Epithelial cell of prostate (primary cell): ENCODE measurements at regions not wholly inside any gene's neighbourhood (a gene's known extent, or its start where the extent isn't known, plus 50 kb on each side); places are given as distances from the start of the nearest gene placed in this dataset.
"Not testable (repeated sequence)": the region's sequence is repeated elsewhere in the genome, so short reads cannot be mapped to it uniquely, and the experiment has no call there.

ENCODE experiments used
- DNase-seq: peaks from one replicate; pipeline ENCODE4 v3.0.0-alpha.2; 2011; ENCODE audit warnings: low read depth, low spot score
- H3K27ac ChIP-seq: fragments of 450-650 bp; 2 replicates; pipeline ENCODE4 v1.5.1; 2017; ENCODE audit warnings: mild to moderate bottlenecking

DNA sequence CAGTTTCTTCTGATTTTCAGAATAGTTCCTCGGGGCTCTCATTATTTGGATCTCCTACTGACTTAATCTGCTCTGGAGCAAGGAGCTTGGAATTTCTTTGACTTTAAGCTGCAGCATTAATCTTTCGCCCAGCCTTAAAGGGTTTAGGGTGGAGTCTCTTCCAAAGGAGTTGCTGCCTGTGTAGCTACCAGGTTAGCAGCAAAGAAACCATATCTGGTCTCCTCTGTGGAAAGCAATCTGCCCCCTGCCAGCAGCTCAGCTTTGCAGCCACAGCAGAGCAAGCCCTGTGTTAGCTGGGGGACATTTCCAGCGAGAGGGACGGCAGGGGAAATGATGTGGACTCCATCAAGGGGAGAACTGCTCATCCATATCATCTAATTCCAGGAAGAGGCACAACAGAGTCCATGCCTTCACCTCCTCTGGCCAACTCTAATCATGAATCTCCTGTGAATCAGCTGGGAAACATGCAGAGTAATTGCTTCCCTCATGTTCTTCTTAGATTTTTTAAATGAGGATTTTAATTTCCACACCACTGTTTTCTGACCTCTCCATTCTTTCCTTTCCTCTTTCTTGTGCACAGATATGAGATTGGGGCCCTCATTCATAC, 827.6 kb upstream of the CA10 start:
- no peak overlapping the region for H3K27ac ChIP-seq
- no peak for DNase-seq

DNA sequence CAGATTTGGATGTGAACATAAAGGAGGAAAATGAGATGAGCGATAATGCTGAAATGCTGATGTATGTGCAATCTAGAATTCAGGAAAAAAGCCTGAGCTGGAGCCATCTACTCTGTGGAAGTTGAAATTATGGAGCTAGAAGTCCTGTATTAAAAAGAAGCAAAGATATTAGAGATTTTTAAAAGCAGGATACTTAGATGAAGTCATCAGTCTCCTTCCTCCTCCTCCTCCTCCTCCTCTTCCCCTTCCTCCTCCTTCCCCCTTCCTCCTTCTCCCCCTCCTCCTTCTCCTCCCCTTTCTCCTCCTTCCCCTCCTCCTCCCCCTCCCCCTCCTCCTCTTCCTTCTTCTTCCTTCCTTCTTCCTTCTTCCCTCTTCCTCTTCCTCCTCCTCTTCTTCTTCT, 823.8 kb upstream of the CA10 start:
- no peak overlapping the region for H3K27ac ChIP-seq
- DNase-seq, result no peak

DNA sequence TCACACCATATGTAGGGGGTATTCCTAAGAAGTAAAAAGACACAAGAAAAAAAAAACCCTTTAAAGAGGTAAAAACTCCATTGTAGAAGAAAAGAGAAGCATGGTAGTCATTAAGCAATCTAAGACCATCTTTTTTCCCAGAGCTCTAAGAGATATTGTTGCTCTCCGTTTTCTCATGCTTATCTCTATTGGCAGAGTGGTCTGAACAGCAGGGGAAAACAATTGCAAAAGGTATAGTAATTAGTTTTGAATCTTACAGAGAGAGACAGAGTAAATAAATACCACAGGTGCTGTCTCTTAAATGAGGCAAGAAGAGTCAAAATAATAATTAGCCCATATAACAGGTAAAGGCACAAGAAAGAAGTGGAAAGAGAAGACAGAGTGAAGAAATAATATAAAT, 821.4 kb upstream of the CA10 start:
- DNase-seq, result no peak

DNA sequence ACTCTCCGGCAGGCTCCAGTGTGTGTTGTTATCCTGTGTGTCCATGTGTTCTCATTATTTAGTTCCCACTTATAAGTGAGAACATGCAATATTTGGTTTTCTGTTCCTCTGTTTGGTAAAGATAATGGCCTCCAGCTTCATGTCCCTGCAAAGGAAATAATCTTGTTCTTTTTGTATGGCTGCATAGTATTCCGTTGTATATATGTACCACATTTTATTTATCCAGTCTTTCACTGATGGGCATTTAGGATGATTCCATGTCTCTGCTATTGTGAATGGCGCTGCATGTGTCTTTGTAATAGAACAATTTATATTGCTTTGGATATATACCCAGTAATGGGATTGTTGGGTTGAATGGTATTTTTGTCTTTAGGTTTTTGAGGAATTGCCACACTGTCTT, 807.3 kb upstream of the CA10 start:
- no peak overlapping the region for H3K27ac ChIP-seq
- no peak for DNase-seq

More for the DNA sequence above, 821.4 kb upstream of the CA10 start:
- H3K27ac ChIP-seq, result no peak overlapping the region

DNA sequence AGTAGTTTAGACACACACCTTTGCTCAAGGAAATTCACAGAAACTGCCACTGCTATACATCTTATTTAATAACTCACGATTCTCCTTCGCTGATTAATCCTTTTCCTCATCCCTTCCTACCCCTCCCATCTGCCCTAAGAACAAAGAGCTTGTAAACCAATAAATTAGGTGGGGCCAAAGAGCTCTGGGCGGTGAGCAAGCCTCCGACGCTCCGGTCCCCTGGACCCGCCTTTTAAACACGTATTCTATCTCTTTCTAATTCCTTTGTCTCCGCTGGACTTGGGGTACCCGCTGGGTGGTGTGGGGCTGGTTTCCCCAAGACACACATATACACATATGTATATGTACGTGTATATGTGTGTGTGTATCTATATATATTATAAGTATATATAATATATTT, 803.2 kb upstream of the CA10 start:
- not testable (repeated sequence) for H3K27ac ChIP-seq, DNase-seq

DNA sequence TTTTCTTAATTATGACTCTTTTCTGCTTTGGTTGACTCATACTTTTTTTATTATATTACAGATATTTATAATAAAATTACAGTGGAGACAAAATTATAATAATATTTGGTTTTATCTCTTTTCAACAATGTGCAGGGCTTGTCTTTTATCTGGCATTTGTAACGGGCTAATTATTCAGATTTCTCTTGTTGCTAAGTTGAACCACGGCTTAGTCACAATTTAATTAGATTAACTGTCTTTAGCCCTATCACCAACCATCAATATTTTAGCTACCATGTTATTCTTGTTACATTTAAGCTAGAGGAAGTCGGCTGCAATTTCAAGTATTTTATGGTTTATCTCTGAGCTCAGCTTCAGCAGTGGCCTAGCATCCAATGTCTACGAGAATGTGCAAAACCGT, 798.9 kb upstream of the CA10 start:
- no peak for DNase-seq
- no peak overlapping the region for H3K27ac ChIP-seq

DNA sequence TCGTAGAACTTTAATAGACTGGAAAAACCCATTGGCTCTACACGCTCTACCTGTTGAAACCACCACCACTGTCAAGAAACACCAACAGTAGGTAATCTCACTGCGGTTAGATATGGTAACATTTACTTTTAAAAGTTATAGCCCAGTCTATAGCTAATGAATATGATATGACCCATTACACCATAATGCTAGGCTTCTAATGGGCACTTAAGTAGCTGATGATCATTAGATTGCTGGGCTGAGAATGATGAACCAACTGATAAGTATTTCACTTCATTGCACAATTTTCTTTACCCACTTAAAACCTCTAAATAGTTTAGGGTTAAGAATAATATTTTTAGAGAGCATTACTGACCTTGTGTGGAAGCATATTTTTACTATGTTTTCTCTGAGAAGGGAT, 788.9 kb upstream of the CA10 start:
- no peak for DNase-seq
- H3K27ac ChIP-seq, result no peak overlapping the region

DNA sequence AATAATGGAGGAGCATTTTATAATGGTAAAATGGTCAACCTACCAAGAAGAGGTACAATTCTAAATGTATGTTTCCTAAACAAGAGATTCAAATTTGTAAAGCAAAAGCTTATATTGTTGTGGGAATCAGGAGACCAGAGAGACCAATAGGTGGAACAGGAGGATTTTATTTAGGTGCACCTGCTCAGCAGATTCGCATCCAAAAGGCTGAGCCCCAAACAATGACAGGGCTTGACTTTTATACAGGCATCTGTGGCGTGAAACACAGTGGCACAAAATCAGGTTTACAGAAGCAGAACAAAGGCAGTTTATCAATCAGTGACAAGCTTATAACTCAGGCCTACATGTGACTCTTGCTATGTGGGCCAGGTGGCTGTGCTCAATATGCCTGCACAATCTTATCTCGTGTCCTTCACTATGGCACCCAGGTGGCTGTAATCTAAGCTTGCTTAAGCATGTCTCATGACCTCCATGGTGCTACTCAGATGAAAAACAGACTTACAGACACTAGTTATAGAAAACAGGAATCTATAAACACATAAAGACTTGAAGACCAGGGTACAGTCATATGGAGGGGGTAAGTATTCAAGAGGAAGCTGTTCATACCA, 780.2 kb upstream of the CA10 start:
- no peak for DNase-seq
- no peak overlapping the region for H3K27ac ChIP-seq

DNA sequence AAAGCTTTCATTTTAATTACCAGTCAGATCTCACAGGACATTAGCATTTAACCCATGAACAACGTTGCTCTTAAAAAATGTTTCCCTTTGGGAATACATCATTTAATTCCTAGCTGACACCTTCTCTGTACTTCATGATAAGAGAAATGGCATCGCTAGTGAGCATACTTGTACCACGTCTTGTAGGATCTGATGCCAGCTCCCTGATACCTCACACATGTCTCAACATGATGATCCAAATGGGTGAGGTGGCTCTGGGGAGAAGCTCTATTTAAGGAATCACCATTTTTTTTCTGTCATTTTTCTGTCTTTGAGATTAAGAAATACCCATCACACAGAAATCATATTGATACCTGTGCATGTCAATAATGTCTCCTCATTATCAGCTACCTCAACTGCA, 772.1 kb upstream of the CA10 start:
- no peak for DNase-seq
- no peak overlapping the region for H3K27ac ChIP-seq

DNA sequence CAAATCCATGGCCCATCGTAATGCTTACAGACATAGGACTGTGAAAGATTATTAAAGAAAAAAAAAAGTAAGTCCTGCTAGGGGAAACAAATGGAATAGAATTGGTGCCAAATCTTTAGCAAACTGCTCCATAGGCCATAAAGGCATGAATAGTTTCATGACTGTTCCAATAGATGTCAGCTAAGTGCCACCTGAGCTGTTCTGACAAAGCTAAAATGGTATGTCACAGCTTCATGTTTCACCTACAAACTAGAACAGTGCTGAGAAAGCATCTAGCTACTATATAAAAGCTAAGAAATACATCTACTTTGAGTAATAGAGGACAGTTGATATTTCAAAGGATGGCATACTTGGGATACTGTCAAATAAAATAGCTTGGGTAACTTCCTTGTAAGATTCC, 771.6 kb upstream of the CA10 start:
- no peak for DNase-seq
- no peak overlapping the region for H3K27ac ChIP-seq

DNA sequence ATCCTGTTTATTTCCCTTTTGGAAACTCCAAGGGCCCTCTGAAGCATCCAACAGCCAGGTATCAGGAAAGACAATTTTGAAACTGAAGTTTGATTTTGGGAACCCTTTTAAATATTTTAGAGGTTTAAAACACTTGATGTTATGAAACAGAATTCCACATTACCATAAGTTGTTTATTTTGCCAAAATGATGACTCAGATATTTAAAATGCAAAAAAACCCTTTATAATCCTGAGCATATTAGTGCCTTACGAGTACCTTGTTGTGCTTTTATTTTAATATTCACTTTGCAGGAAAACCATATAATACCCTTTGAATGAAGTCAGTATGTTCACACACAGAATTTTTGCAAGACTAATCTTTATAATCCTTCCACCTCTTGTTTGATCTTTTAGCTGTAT, 765.1 kb upstream of the CA10 start:
- no peak for DNase-seq
- H3K27ac ChIP-seq, result no peak overlapping the region

DNA sequence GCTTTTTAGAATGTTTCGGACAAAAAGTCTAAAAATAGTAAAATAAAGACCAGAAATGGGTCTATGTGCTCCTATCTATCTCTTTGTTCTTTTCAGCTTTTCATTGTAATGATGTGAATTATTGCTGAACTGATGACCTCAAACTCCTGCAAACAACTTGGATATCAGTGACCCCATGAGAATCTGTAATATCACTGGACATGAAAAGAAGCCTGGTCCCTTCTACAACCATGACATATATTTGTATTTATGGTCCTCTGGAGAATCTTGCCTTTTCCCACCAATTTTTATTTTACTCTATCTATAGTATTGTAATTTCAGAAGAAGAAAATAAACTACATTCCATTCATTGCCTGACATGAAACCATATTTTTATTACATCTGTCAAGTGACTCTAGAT, 740.7 kb upstream of the CA10 start:
- DNase-seq, result no peak
- H3K27ac ChIP-seq, result no peak overlapping the region

DNA sequence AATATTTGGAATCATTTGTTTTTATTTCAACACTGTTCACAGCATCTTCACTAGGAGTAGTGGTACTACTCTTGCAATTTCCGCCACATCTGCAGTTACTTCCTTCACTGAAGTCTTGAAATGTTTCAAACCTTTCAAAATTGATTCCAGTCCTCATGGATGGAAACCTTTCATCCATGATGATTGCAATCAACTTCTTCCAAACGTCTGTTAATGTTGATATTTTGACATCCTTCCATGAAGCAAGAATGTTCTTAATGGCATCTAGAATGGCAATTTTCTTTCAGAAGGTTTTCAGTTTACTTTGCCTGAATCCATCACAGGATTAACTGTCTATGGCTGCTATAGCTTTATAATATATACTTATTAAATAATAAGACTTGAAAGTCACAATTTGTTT, 736.8 kb upstream of the CA10 start:
- no peak overlapping the region for H3K27ac ChIP-seq
- no peak for DNase-seq

DNA sequence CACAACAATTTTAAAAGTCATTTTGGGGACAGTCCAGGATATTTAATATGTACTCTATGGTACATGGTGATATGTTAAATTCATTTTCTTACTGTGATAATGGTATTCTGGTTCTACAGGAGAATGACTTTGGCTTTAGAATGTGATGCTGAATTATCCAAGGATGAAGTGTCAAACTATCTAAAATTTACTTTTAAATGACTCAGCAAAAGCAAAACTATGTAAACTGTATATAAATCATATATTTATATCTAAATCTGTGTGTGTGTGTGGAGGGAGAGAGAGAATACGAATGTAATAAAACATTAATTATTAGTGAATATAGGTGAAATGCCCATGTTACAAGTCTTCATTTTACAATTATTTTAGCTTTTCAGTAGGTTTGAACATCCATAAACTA, 733.8 kb upstream of the CA10 start:
- H3K27ac ChIP-seq, result no peak overlapping the region

DNA sequence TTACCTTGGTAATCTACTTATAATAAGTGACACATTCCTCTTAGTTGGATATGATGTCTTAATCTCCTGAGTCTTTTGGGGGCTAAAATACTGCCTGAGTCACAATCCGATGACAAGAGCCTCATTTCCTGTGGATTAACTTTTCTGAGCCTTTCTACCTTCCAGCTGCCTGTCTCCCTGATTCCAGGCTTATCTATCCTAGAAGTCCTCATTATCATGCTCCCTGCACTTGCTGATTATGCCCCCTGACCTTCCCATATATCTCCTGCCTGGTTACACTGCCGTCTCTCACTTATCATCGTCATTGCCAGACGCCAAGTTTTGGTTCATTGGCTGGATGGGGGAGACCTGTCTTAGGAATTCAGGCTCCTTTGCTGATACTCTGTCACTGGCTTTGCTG, 727.4 kb upstream of the CA10 start:
- H3K27ac ChIP-seq, result no peak overlapping the region
- no peak for DNase-seq

More for the DNA sequence above, 733.8 kb upstream of the CA10 start:
- DNase-seq, result no peak

DNA sequence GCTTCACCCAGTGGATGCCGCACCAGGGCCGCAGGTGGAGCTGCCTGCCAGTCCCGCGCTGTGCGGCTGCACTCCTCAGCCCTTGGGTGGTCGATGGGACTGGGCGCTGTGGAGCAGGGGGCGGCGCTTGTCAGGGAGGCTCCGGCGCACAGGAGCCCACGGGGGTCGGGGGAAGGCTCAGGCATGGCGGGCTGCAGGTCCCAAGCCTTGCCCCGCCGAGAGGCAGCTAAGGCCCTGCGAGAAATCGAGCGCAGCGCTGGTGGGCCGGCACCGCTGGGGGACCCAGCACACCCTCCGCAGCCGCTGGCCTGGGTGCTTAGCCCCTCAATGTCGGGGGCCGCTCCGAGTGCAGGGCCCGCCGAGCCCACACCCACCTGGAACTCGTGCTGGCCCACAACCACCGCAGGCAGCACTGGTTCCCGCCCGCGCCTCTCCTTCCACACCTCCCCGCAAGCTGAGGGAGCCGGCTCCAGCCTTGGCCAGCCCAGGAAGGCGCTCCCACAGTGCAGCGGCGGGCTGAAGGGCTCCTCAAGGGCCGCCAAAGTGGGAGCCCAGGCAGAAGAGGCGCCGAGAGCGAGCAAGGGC, 725.5 kb upstream of the CA10 start:
- not testable (repeated sequence) for H3K27ac ChIP-seq, DNase-seq

DNA sequence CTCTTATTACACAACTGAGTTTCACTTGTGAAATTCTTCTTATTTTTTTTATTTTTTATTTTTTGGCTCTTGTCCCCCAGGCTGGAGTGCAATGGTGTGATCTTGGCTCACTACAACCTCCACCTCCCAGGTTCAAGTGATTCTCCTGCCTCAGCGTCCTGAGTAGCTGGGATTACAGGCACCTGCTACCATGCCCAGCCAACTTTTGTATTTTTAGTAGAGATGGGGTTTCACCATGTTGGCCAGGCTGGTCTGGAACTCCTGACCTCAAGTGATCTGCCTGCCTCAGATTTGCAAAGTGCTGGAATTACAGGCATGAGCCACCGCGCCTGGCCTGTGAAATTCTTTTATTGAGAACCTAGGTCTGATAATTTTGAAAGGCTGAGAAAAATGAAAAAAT, 688.3 kb upstream of the CA10 start:
- not testable (repeated sequence) for H3K27ac ChIP-seq, DNase-seq

DNA sequence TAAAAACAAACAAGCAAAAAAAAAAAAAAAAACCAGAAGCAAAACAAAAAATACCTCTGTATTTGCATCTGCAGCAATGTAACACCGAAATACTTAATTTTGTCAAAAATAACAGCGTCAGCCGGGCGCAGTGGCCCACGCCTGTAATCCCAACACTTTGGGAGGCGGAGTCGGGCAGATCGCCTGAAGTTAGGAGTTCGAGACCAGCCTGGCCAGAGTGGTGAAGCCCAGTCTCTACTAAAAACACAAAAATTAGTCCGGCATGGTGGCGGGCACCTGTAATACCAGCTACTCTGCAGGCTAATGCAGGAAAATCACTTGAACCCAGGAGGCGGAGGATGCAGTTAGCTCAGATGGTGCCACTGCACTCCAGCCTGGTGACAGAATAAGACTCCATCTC, 683.5 kb upstream of the CA10 start:
- no peak for DNase-seq
- no peak overlapping the region for H3K27ac ChIP-seq

DNA sequence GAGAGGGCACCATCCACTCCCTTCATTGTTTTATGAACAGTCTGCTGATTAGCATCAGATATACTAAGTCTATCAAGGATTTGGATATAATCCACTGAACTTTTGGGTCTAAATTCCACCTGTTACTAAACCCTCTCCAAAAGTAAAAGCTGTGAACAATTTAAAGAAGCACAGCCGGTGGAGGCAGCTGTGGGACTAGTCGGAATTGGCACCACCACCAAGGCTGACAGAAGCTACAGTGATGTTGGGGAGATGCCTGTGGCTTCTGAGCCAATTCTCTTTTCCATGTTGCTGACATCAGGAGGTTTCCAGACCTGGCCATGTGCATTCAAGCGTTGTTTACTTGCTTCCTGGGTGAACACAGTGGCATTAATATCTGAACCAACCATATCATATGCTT, 679.0 kb upstream of the CA10 start:
- no peak for DNase-seq

DNA sequence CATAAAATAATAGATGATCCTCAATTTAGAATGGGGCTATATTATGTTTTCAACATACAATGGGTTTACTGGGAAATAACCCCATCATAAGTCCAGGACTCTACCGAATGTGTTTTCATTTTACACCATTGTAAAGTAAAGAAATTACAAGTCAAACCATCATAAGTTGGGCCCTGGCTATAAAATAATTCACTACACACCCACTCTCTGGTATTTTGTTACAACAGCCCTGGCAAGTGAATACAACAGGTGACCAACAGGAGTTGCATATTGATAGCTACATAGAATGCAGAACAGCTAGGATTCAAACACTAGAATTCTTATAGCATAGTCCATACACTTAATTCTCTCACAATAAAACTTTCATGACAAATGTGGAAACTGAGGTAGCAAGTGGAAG, 673.0 kb upstream of the CA10 start:
- H3K27ac ChIP-seq, result no peak overlapping the region
- no peak for DNase-seq

More for the DNA sequence above, 679.0 kb upstream of the CA10 start:
- no peak overlapping the region for H3K27ac ChIP-seq

DNA sequence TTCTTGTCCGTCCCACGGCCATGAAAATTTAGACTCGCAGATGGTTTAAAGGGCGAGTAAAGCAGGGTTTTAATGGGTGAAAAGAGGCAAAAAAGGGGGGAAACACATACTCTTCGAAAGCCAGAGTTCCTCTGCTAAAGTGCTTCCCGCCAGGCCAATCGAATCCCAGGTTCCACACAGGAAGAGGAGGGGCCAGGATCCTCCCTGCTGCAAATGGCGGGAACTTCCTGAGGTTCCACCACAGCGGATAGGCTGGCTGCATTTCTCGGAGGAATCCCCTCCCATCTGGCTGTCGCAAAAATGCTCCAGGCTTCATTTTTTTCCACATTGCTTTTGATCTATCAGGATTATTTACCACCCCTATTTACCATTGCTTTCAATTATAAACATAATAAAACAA, 670.1 kb upstream of the CA10 start:
- DNase-seq, result no peak
- H3K27ac ChIP-seq, result no peak overlapping the region

DNA sequence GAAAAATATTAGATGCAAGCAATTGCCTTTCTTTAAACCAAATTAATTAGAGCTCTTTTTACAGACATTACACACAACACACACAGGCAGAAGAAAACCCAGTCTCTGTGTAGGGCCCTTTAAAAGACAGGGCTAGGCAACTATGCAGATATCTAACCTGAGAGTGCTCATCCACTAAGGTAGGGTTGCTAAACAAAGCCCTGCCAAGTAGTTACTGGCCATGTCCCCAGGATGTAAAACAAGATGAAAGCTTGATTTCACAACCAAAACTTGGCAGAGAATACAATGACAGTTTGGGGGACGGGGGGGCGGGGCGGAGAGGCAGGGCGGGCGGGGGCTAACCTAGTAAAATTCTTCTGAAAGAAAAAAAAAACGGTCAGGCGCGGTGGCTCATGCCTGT, 669.0 kb upstream of the CA10 start:
- no peak overlapping the region for H3K27ac ChIP-seq
- DNase-seq, result no peak
